NCI-H1048 (cell line): ENCODE measurements at regions not wholly inside any gene's neighbourhood (a gene's known extent, or its start where the extent isn't known, plus 50 kb on each side); places are given as distances from the start of the nearest gene placed in this dataset.

ENCODE experiments used
- DNase-seq: peaks from one replicate; lab custom pipeline; 2025; lab: John Stamatoyannopoulos, UW

DNA sequence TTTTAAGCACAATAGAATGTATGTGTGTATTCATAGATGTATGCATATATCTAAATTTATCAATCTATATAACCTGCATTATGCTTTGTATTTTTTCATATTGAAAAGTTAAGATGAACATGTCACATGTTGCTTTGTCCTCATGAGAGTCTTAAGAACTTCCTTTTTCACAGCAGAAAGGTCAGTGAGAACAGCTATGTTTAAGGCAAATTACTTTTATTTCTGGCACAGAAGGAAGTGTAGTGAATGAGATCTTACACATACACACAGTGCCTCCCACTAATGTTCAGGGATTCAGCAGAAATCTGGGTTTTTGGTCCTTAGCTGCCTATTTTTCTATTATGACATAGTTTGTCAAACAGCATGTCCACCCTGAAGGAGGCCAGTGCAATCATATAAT, 134.8 kb downstream of the TMEM26 start:
- DNase-seq, result no peak

DNA sequence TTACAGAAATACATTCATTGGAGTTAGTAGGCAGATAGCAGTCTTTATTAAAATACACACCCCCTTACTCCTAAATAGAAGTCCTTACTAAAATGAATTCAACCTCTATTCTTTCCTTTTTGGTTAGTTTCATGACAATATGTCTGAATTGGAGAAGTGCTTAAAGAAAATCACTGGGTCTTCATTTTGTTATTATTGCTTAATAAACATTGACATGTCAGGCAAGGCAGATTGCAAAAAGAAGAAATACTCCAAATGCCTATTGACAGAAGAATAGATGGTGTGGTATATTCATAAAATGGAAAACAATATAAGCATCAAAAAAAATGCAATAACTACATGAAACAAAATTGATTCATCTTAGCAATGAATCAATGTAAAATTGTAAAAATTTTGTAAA, 135.5 kb downstream of the TMEM26 start:
- DNase-seq, result no peak

DNA sequence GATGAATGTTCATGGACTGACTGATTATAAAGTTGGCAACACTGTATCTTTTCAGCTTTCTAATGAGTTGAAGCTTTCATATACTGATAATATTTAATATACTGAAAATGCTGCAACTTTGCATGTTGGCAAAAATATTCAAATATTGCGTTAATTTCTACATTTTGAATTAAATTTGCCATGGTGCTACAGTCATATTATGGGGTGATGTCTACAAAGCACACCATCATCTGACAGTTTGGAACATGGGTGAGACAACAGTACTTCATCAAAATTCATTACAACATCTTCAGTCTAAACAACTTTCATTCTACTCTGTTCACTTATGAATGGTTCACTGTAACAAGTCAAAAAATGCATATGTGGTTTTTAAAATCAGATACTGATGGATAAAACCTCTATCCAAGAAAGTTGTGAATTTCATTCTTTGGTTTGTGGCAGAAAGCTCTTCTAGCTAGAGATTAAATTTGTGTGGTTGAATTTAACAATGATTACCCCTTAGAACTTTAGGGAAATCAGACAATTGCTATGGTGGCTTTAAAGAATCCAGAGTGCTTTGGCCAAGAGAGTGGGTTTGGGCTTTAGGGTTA, 136.4 kb downstream of the TMEM26 start:
- no peak for DNase-seq

DNA sequence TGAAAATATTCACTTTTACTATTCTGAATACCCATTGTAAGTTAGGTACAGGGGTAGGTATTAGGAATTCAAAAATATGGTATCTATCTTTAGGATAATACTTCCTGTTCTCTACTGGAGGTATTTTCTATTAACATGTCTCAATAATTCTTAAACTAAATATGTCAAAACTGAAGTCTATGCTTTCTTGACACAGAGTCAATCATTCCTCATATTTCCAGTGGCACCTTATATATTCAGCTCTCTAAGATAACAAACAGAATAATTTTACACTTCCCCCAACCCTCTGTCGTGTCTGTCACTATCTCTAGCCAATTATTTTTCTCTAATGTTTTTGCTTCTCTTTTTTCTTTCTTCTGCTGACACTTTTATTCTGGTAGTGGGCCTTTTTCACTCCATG, 138.9 kb downstream of the TMEM26 start:
- no peak for DNase-seq

DNA sequence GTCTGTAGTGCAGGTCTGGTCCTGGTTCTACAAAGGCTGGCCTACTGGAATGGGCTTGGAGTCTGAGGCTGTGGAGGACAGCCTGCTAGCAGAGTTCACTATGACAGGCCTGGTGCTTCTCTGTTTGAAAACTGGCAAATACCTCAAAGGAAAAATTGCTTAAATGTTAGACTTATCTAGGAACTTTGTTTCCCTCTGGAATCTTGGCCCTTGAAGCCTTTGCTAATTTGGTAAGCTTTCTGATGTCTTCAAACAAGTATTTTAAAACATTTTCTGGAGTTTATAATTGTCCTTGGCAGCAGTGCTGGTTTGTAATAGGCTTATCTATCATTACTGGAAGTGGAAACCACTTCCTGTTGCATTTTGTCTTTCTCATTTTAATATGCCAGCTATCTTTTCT, 139.7 kb downstream of the TMEM26 start:
- DNase-seq, result no peak

DNA sequence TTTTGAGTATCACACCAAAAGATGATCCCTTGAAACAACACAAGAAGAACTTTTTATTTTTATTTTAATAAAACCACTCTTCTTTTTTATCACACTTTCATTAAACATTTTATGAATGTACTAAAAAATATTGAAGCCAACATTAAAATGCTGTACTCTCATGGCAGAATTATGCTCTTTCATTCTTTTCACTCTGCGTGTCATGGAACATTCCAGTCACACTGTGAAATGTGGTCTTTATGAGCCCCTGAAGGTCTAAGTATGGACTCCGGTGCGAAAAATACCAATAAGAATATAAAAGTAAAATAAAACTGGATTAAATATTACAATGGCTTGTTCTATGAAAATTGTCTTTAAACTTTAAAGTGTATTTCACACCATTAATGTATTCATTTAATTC, 148.4 kb downstream of the TMEM26 start:
- DNase-seq, result no peak

DNA sequence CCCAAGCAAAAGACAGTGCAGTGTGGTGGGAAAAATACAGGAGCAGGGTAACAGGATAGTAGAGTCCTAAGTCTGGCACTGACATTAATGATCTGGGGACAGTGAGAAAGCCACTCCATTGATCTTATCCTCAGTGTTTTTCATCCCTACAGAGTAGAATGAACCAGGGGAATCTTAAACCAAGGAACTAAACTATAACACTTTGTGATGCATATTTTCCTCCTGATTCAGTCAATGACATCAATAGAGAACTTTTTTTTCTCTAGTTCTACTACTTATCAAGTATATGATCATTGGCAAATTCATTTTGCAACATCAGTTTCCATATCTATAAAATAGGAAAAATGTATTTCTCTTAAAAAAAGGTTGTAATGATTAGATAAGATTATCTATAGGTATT, 151.1 kb downstream of the TMEM26 start:
- DNase-seq, result no peak

DNA sequence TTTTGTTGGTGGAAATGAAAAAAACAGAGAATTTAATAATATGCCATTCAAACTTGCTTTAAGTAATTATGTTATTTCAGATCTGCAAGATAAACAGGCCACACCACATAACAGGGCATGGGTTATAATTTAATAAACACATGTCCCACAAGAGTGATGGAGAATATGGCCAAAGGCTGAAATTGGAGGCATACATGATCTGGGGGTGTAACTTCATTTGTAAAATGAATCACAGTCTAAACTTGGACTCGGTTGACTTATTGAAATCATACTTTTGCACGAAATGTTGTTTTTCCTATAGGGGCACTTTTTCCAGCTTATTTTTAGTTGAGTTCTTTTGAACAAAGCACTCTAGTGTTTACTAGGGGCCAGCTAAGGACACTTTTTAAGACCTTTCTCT, 151.6 kb downstream of the TMEM26 start:
- no peak for DNase-seq

DNA sequence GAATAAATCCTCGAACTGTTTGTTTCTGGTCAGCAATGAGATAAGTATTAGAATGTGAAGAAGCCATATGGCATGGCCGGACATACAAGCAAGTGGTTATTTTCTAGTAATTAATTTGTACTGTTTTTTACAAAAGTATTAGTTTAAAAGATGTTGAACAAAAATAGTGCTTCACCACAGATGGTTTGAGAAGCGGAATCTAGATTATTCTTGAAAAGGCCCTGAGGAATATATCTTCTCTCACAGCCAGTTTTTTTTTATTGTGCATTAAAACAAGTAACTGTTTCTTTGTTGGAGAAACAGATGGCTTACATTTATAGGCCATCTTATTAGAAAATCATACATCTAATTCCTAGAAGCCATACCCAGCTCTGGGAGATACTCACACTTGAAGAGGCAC, 153.3 kb downstream of the TMEM26 start:
- no peak for DNase-seq

DNA sequence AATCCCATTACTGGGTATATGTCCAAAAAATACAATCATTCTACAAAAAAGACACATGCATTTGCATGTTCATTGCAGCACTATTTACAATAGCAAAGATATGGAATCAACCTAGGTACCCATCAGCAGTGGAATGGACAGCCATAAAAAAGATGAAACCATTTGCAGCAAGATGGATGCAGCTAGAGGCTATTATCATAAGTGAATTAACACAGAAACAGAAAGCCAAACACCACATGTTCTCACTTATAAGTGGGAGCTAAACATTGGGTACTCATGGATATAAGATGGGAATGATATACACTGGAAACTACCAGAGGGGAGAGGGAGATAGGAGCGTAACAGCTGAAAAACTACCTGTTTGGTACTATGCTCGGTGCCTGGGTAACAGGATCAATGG, 154.0 kb downstream of the TMEM26 start:
- DNase-seq, result no peak

DNA sequence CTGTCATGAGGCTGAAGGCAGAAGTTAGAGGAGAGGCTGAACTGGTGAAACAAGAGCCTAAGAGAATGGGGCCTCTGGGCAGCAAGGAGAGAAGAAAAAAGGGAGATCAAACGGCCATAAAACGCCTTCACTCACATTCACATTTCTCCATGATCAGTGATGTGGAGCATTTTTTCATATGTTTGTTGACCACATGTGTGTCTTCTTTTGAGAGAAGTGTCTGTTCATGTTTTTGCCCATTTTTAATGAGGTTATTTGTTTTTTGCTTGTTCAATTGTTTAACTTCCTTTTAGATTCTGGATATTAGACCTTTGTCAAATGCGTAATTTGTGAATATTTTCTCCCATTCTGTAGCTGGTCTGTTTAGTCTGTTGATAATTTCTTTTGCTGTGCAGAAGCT, 155.0 kb downstream of the TMEM26 start:
- DNase-seq, result no peak

DNA sequence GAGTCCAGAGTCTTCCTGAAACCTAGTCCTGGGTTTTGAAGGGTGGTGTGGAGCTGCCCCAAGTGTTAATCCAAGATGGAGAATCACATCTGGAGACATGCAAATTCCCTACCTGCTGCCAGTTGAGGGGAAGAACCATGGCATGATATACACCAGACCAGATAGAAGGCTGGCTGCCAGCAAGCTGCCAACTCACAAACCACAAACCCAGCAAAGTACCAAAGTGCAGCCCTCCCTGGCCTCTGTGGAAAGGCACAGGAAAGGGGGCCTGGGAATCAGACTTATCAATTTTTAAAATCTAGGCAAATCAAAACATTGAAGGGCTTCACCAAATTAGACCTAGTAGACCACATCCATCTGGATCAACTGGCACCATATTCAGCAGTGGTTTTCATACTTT, 157.0 kb downstream of the TMEM26 start:
- no peak for DNase-seq

DNA sequence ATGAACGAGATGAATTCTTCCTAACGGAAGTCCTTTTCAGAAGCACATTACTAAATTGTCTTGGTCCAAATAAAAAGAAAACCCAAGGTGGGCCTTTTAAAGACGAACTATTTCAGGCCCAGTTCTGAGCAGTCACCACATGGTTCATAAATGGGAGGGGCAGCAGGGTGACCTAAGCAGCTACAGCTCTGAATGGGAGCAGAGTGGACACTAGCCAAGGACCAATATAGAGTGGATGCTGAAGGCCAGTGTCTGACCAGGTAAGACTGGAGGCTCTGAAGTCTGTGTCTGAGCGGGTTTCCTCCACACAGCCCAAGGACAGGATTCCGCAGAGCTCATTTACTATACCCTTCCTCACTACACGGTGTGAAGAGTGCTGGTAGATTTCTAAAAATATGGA, 159.1 kb downstream of the TMEM26 start:
- DNase-seq, result no peak

DNA sequence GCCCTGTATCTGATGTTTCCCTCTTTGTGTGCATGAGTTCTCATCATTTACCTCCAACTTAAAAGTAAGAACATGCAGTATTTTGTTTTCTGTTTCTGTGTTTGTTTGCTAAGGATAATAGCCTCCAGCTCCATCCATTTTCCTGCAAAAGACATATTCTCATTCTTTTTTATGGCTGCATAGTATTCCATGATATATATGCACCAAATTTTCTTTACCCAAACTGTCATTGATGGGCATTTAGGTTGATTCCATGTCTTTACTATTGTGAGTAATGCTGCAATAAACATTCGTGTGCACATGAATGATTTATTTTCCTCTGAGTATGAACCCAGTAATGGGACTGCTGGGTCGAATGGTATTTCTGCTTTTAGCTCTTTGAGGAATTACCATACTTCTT, 163.4 kb downstream of the TMEM26 start:
- DNase-seq, result no peak

DNA sequence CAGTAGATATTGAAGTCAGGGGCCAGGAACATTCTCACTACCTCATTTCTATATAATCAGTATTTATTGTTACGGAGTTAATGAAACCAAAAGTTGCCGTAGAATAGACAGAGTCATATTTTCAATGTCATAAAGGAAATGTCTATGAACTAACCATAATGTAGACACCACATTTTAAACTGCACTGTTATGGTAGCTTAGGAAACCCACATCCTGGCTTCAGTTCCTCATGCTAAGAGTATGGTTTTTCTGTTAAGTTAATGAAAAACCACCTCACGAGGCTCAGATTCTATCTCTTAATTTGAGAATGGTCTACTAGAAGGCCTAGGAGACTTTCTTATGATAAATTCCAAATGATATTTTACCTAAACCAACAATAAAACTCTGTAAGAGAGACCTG, 166.5 kb downstream of the TMEM26 start:
- no peak for DNase-seq

DNA sequence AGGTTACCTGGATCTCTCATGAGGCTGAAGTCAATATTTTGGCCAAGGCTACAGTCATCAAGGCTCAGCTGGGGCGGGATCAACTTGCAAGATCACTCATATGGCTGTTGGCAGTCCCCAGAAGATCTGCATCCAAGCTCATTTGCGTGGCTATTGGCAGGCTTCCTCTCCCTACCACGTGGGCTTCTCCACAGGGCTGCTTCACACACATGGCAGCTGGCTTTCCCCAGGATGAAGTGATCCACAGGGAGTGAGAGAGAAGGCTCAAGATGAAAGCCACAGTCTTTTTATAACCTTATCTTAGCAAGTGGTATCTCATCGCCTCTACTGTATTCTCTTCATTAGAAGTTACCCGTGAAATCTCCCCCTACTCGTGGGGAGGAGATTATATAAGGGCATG, 167.4 kb downstream of the TMEM26 start:
- no peak for DNase-seq

DNA sequence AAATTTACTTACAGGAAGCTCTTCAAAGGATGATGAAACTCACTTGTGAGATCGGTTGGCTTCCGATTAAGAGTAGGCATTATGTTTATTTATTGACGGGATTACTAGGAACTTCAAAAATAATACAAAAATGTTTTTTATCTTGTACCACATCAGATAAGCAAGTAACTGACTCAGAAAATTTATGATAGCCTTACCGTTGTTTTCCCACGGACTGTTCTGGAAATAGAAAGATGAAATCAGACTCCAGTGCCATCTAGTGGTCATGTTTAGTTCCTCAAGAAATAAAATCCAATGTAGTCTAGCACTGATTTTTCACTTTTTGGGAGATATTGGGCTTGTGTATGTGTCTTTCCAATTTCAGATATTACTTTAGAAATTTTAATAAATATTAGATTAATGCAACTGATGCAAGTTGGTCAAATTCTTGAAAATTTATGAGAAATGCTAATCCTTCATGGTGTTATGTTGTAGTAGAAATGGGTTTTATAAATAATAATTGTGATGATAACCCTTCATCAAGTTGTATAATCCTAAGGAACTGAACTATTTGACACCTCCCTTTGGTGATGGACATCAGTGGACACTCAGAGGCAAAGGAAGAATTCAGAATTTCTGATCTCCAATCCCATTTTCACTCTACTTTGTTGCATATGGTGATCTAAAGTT, 168.8 kb downstream of the TMEM26 start:
- peak; percentile 10 for DNase-seq

DNA sequence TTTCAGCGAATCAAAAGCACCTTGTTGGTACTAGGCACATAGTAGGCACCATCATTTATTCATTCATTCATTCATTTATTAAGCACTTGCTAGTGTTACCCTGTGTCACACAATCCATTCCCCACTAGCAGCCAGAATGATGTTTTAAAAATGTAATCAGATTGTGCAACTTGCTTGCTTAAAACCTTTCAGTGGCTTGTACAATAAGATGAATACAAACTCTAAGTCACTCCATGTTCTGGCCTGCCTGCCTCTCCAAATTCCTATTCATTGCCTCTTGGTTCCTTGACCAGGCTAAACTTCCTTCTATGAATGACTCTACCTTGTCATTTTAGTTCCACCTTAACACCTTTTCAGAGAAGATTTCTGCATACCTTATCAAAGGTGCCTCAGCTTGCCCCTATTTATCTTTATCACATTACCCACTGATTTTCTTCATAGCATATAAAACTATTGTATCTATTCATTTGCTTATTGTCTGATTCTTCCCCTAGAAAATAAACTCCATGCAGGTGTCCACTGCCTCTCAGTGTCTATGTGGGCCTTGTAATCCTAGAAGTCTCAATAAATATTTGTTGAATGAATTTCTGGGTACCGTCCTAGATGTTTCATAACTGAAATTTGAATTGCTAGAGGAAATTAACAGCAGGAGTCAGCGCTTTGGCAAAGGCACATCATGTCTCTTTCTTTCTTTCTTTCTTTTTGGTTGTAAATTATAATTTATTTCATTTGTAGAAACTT, 169.5 kb downstream of the TMEM26 start:
- no peak for DNase-seq

DNA sequence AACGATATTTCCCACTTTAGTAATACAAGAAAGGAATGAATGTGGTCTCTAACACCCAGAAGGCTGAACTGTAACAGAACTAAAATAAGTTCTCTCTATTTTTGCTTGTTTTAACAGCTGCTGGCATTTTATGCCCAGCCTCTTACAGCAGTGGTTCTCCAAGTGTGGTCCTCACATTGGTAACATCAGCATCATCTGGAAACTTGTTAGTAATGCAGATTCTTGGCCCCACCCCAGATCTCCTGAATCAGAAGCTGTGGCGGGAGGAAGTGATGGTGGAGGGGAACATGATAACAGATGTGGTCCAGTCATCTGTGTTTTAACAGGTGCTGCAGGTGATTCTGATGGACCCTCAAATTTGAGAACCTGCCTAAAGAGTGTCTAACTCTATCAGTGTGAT, 170.1 kb downstream of the TMEM26 start:
- DNase-seq, result no peak

DNA sequence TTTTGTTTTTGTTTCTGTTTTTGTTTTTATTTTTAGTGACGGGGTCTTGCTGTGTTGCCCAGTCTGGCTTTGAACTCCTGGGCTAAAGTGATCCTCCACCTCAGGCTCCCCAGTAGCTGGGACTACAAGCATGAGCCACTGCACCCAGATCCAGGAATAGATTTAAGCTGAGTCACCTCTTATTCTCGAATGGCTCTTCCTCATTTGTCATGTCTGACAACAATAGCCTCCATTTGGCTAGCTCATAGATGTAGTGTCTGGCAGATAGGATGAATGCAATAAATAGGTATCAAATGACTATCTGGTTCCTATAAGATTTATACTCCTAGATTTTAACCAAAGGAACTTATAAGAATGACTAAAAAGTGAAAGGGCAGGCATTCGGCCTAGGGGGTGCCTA, 172.9 kb downstream of the TMEM26 start:
- no peak for DNase-seq

DNA sequence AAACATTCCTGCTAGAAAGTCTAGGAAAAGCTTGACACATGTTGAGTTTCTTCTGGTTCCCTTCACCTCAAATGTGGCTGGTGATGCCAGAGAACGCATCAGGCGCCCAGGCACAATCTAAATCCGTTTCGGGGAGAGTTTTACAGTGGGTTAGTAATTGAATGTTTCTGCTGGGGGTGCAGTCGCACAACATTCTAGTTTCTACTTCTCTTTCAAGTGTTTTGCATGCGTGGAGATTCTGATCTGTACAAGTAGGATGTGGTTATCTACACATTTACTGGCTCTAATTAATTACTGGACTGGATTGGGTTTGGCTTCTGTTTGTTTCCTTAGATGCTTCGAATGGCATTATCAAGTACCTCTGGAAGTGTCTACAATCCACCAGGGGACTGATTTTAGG, 173.8 kb downstream of the TMEM26 start:
- DNase-seq, result no peak

DNA sequence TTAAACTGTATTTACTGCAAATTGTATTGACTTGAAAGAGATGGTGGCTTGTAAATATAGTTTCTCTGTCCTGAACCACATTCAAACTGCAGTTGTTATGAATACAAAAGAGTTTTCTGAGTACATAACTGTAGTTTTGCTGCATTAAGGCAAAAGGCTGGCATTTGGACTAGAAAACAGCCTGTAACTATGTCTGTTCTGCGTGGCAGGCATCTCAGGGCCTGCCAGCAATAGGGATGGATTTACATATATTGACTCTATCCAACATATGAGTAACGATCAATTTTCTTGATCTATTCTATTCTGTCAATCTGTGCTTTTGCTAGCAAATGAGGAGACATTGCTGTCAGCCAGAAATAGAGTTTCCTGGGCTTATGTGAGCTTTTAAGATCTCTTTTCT, 174.6 kb downstream of the TMEM26 start:
- DNase-seq, result no peak

DNA sequence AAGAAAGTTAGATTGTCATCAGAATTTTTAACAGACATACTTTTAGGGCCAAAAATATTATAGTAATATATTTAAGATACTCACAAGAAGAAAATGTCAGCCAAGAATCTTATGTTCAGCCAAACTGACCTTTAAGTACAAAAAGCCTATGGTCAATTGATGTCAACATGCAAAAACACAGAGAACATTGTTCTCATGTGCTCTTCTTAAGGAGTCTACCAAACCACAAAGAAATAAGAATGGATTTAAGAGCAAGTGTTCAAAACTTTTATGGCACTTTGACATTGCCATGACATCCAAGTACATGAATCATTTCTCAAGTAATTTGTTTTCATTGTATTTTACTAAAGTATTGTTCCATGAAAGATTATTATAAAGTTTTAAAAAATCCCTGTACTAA, 180.4 kb downstream of the TMEM26 start:
- no peak for DNase-seq
